Glomerular visceral epithelial cell (primary cell): ENCODE measurements at regions not wholly inside any gene's neighbourhood (a gene's known extent, or its start where the extent isn't known, plus 50 kb on each side); places are given as distances from the start of the nearest gene placed in this dataset.
"Not testable (repeated sequence)": the region's sequence is repeated elsewhere in the genome, so short reads cannot be mapped to it uniquely, and the experiment has no call there.

Source experiments
- DNase-seq: peaks from one replicate; pipeline ENCODE4 v3.0.0-alpha.2; 2016; ENCODE audit errors: extremely low spot score

- DNase-seq, result no peak
Measured at GRCh38 chr3:90062016-90062415, 954.6 kb downstream of the EPHA3 start.

- DNase-seq, result no peak
Measured at GRCh38 chr3:90062631-90063200, 955.3 kb downstream of the EPHA3 start.

DNA sequence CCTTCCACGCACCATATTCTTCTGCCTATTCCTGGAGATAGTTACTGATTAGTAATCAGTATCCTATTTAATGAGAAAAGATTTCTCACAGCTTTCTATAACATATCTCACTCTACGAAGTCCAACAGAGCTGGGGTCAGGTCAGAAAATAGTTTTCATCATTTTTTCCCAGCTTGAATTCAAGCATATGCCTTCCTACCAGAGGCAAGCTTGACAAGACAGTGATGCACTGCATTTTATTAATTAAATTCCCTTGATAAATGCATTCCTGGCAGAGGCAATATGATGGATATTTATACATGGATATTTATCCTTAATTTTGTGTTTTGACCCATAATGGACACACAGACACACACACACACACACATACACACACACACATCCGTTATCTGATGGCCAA, 961.4 kb downstream of the EPHA3 start:
- no peak for DNase-seq

GRCh38 chr3:90069748-90070147, 962.3 kb downstream of the EPHA3 start:
- DNase-seq, result no peak

DNA sequence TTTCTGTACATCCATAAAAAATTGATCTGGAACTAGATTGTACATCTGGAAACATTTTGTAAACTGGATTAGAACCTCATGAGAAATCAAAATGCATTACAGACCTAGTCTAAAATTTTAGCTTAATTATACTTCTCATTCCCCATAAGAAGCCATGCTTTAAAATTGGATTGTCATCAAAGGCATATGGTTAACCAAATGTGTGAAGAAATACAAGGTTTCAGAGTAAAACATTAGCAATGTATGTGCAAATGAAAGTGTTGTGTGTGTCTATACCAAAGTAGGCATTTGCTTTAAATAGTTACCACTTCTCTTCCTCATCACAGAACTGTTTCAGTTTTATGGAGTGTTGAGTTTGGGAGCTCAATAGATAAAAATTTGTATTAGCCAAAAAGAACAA, 968.7 kb downstream of the EPHA3 start:
- DNase-seq, result no peak

DNA sequence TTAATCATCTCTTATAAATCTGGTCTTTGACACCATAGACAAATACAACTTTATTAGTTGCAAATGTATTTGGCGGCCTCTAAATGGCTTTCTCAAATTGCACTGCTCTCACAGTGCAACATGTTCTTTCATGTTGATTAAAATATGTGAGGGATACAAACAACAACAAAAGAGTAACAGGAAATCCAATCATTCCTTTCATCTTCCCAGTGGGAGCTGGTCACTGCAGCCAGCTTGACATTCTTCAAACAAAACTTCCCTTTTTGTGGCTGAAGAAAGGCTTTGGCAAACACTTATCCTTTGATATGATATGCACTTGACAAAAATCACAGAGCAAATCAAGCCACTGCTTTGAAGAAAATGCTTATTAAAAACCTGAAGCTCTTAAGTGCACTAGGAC, 973.6 kb downstream of the EPHA3 start:
- DNase-seq, result no peak

GRCh38 chr3:90086297-90086696, 978.9 kb downstream of the EPHA3 start:
- DNase-seq, result not testable (repeated sequence)

GRCh38 chr3:90087703-90088102, 980.3 kb downstream of the EPHA3 start:
- DNase-seq, result no peak

- no peak for DNase-seq
Measured at GRCh38 chr3:90091549-90091948, 984.1 kb downstream of the EPHA3 start.

DNA sequence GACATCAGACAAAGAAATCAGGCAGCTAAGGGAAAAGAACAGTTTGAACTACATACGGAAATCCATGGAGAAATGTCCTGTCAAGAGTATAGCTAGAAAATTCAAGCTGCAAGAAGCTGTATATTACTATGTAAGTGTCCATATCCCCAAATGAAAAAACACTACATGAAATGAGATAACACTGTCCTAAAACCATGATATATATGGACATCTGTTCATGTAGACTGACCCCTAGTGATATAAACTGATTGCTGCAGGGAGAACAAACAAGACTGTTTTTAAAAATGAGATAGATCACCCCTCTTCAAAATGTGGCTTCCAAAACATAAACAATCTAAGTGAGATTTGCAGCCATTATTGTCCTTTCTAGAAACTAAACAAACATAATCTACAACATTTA, 985.6 kb downstream of the EPHA3 start:
- DNase-seq, result no peak

GRCh38 chr3:90095811-90096210, 988.4 kb downstream of the EPHA3 start:
- no peak for DNase-seq

- DNase-seq, result no peak
Measured at GRCh38 chr3:90099493-90099892, 992.1 kb downstream of the EPHA3 start.

GRCh38 chr3:90102146-90102545, 994.7 kb downstream of the EPHA3 start:
- DNase-seq, result no peak

DNA sequence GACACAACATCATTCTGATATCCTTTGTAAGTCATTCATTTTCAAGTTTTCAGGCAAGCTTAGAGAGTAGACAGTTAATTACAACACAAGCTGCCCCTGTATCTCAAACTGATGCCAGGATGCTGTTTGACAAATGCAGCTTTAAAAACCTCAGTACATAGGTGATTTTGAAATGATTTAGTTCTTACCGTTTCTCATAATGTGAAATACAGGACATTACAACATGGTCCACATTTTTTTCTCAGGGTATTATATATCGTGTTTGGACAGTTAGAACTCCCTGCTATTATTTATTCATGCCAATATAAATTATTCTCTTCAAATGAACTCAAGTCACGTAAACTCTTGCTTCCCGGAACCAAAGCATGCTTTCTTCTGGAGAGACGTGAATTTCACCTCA, 1013.9 kb downstream of the EPHA3 start:
- DNase-seq, result no peak

GRCh38 chr3:90128391-90128790, 1021.0 kb downstream of the EPHA3 start:
- no peak for DNase-seq

GRCh38 chr3:90129730-90130129, 1022.3 kb downstream of the EPHA3 start:
- no peak for DNase-seq

DNA sequence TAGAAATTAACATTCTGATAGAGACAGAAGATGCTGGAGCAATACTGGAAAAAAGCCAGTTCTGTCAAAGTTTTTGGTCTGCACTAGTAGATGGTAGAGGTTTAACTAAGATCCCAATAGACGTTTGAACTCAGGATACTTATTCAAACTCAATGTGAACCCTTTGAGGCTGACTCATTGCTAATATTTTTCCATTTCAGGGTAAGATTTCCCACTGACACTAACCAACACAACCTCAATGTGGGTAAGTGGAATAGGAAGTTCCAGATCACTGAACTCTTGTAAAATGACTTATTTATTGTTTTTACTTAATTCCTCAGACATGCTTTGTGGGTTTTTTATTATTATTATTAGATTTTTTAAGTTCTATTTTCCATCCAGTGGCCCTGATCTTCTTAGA, 1024.8 kb downstream of the EPHA3 start:
- peak; percentile 7 for DNase-seq

DNA sequence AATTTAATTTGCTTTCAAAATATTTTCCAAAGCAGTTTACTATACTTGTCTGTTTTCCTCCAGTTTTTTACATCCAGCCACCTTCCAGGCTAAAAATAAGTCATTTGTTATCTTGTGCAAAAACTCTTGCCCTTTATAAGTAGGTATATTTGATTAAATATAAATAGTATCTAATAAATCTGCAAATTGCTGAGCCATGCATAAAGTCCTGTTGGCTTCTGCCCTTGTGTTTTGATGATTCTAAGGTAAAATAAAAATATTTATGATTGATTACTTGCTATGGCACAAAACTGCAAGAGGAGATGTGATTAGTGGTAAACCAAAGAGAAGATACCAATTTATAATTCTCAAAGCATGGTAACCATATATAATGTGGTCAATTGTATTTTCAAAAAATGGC, 1026.7 kb downstream of the EPHA3 start:
- no peak for DNase-seq

- no peak for DNase-seq
Measured at GRCh38 chr3:90136456-90137191, 1029.2 kb downstream of the EPHA3 start.

DNA sequence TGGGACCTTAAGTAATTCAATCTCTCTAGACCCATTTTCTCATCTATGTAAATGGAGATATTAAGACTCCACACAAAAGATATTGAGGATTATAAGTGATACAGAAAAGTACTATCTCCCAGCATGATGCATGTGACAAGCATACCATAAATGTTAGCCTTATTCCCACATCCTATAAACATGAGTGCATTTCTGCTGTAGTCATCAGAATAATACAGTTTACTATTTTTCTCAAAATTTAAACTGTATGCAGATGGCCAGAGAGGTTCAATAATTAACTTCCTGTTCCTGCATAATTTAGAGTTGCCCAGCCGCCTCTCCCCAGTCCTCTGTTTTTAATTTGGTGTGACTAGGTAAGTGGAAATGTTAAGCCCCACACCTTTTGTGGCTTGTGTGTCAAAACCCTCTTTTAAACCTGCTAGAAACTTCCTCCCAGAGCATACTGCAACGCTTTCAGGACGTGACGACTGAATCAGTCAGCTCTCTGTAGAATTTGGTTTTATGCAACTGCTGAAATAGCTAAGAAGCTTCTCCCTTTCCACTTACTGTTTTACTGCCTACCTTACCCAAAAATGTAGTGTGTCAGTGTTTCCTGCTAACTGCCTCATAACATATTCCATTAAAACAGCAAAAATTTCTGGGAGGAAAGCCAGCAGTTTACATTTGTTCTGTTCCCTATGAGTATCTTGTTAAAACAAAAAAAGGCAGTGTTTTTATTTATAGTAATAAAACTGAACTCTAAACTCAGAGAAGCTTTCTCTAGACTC, 1037.9 kb downstream of the EPHA3 start:
- DNase-seq, result no peak

GRCh38 chr3:90180096-90180495, 1072.7 kb downstream of the EPHA3 start:
- no peak for DNase-seq

DNA sequence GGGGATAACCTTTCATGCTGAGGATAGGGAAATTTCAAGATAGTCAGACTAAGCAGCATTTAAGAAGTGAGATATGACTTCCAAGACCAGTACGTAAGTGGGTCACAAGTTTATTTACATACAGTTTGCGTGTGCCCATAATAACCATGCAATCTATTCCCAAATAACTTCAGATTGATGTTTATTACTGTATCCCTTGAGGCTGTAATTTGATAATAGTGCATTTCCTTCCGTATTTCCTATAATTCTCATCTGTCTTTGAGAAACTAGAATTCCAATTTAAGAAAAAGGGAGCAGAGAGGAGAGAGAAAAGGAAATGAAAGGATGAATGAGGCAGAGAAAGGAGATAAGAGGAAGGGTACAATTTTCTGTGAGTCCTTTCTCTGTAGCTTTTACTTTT, 1073.1 kb downstream of the EPHA3 start:
- DNase-seq, result no peak
